A549 (cell line): ENCODE measurements at regions not wholly inside any gene's neighbourhood (a gene's known extent, or its start where the extent isn't known, plus 50 kb on each side); places are given as distances from the start of the nearest gene placed in this dataset.

ENCODE experiments used
- ATAC-seq, 2 experiments: fragments of 200-7000 bp in 1 of 2; fragments of >200 bp in 1 of 2; cut with Nextera tagmentation in 1 of 2; cut with Tn5 transposase in 1 of 2; 3 replicates each; pipeline versions ENCODE4 v1.8.0 to v1.9.1; 2018 to 2020; ENCODE audit warnings: mild to moderate bottlenecking in 1 of 2, moderate library complexity in 1 of 2
- CTCF ChIA-PET: fragments of 300-600 bp; sonication (Branson Sonifier 250); formaldehyde crosslinking; extraction: SDS; loops from one replicate; lab custom pipeline; 2021; ENCODE audit warnings: antibody characterized with exemption, inconsistent platforms; lab: Yijun Ruan, JAX
- POLR2A ChIA-PET: fragments of 350-600 bp; formaldehyde crosslinking; extraction: SDS; loops from one replicate; lab custom pipeline; 2021; ENCODE audit warnings: antibody characterized with exemption, inconsistent platforms; lab: Yijun Ruan, JAX
- DNase-seq, 2 experiments: peaks; one replicate each; pipeline versions ENCODE4 v3.0.0 to v3.0.0-alpha.2; 2011 to 2016; ENCODE audit warnings: low read depth in 1 of 2, low spot score in 1 of 2
- FAIRE-seq: peaks from 2 replicates; lab custom pipeline; 2011; peaks lifted over from hg19 to GRCh38; lab: Jason Lieb, UNC
- H3K27ac ChIP-seq, 2 experiments: fragments of >200 bp; sonication (Bioruptor Twin); formaldehyde crosslinking; 3 replicates each; pipeline ENCODE4 v1.5.1; 2016 to 2017
- H3K4me1 ChIP-seq: fragments of >200 bp; sonication (Bioruptor Twin); formaldehyde crosslinking; 3 replicates; pipeline ENCODE4 v1.6.1; 2016
- H3K4me2 ChIP-seq: fragments of >200 bp; sonication (Bioruptor Twin); formaldehyde crosslinking; 3 replicates; pipeline ENCODE4 v1.6.1; 2016
- H3K4me3 ChIP-seq: fragments of >200 bp; sonication (Bioruptor Twin); formaldehyde crosslinking; 3 replicates; pipeline ENCODE4 v1.5.1; 2016
- H3K9me3 ChIP-seq: fragments of >200 bp; sonication (Bioruptor Twin); formaldehyde crosslinking; 3 replicates; pipeline ENCODE4 v1.6.1; 2016
- CBX8 ChIP-seq: fragments of 200-600 bp; sonication (generic); IDR thresholded peaks from 2 replicates; pipeline ENCODE4 v1.6.1; 2016
- CEBPB ChIP-seq, 2 experiments: fragments of >200 bp in 1 of 2; sonication (Bioruptor Twin) in 1 of 2; formaldehyde crosslinking in 1 of 2; IDR thresholded peaks; 2 replicates each; pipeline ENCODE4 v1.6.1; 2012 to 2016
- EHF ChIP-seq: fragments of 250-450 bp; sonication (Bioruptor Pico); IDR thresholded peaks from 2 replicates; pipeline ENCODE4 v1.5.0; 2020; ENCODE audit warnings: mild to moderate bottlenecking
- EHMT2 ChIP-seq: fragments of 200-600 bp; sonication (generic); IDR thresholded peaks from 2 replicates; pipeline ENCODE4 v1.6.1; 2016; ENCODE audit warnings: antibody characterized with exemption, low read depth, mild to moderate bottlenecking, moderate library complexity
- EP300 ChIP-seq, 2 experiments: fragments of >200 bp; sonication (Bioruptor Twin); formaldehyde crosslinking; IDR thresholded peaks; 2 replicates in 1 of 2; 3 replicates in 1 of 2; pipeline ENCODE4 v1.6.1; 2016 to 2017
- FOSL2 ChIP-seq, 2 experiments: fragments of 450-650 bp in 1 of 2; fragments of >200 bp in 1 of 2; sonication (Bioruptor Twin) in 1 of 2; formaldehyde crosslinking; IDR thresholded peaks; 2 replicates each; pipeline versions ENCODE4 v1.5.0 to v1.6.1; 2016 to 2020; ENCODE audit warnings: mild to moderate bottlenecking in 1 of 2, moderate library complexity in 1 of 2
- HDAC2 ChIP-seq: fragments of 200-600 bp; sonication (generic); IDR thresholded peaks from 2 replicates; pipeline ENCODE4 v1.6.1; 2016
- HOXA7 ChIP-seq: fragments of 250-450 bp; sonication (Bioruptor Pico); IDR thresholded peaks from 2 replicates; pipeline ENCODE4 v1.5.0; 2020; ENCODE audit warnings: mild to moderate bottlenecking, moderate library complexity
- JUN ChIP-seq, 2 experiments: fragments of >200 bp; sonication (Bioruptor Twin); formaldehyde crosslinking; IDR thresholded peaks; 2 replicates in 1 of 2; 3 replicates in 1 of 2; pipeline ENCODE4 v1.6.1; 2016 to 2017
- KDM5A ChIP-seq: fragments of 200-600 bp; sonication (generic); IDR thresholded peaks from 2 replicates; pipeline ENCODE4 v1.6.1; 2016; ENCODE audit warnings: antibody characterized with exemption, mild to moderate bottlenecking
- NFE2L2 ChIP-seq: fragments of 150-350 bp; conservative IDR thresholded peaks from 2 replicates; pipeline ENCODE4 v1.6.1; 2014; ENCODE audit warnings: low read length
- NPAS2 ChIP-seq: fragments of 250-450 bp; sonication (Bioruptor Pico); IDR thresholded peaks from 2 replicates; pipeline ENCODE4 v1.8.0; 2022; ENCODE audit warnings: mild to moderate bottlenecking, moderate library complexity, borderline replicate concordance
- RFX5 ChIP-seq: fragments of 450-650 bp; IDR thresholded peaks from 2 replicates; pipeline ENCODE4 v1.7.1; 2014; ENCODE audit warnings: antibody characterized with exemption, mild to moderate bottlenecking, moderate library complexity
- SREBF2 ChIP-seq: fragments of 450-650 bp; IDR thresholded peaks from 2 replicates; pipeline ENCODE4 v1.6.1; 2014; ENCODE audit warnings: mild to moderate bottlenecking, moderate library complexity
- WGBS: methylation state at CpG from one replicate; pipeline ENCODE4 v1.1.6; 2017; ENCODE audit errors: missing lambda C conversion rate; 5-methylcytosine and 5-hydroxymethylcytosine counted together
- TF ChIP-seq, protein P1 (sequence below): fragments of 250-450 bp; sonication (Bioruptor Pico); IDR thresholded peaks from 2 replicates; pipeline ENCODE4 v1.5.0; 2020; ENCODE audit warnings: low read depth, mild to moderate bottlenecking, moderate library complexity
- TF ChIP-seq, protein P2 (sequence below): fragments of 150-350 bp; IDR thresholded peaks from 2 replicates; pipeline ENCODE4 v1.6.1; 2014; ENCODE audit warnings: low read depth, mild to moderate bottlenecking, low read length
- TF ChIP-seq, protein P3 (sequence below): fragments of 200-600 bp; sonication (generic); IDR thresholded peaks from 2 replicates; pipeline ENCODE4 v1.6.1; 2016; ENCODE audit warnings: antibody characterized with exemption, mild to moderate bottlenecking, moderate library complexity
- TF ChIP-seq, protein P4 (sequence below): fragments of >200 bp; sonication (Bioruptor Twin); formaldehyde crosslinking; IDR thresholded peaks from 2 replicates; pipeline ENCODE4 v1.6.1; 2016
- TF ChIP-seq, protein P5 (sequence below): fragments of 250-450 bp; sonication (Bioruptor Pico); IDR thresholded peaks from 2 replicates; pipeline ENCODE4 v1.5.0; 2021; ENCODE audit warnings: mild to moderate bottlenecking, moderate library complexity, borderline replicate concordance
- TF ChIP-seq, protein P6 (sequence below): IDR thresholded peaks from 2 replicates; pipeline ENCODE4 v1.6.1; 2012

DNA sequence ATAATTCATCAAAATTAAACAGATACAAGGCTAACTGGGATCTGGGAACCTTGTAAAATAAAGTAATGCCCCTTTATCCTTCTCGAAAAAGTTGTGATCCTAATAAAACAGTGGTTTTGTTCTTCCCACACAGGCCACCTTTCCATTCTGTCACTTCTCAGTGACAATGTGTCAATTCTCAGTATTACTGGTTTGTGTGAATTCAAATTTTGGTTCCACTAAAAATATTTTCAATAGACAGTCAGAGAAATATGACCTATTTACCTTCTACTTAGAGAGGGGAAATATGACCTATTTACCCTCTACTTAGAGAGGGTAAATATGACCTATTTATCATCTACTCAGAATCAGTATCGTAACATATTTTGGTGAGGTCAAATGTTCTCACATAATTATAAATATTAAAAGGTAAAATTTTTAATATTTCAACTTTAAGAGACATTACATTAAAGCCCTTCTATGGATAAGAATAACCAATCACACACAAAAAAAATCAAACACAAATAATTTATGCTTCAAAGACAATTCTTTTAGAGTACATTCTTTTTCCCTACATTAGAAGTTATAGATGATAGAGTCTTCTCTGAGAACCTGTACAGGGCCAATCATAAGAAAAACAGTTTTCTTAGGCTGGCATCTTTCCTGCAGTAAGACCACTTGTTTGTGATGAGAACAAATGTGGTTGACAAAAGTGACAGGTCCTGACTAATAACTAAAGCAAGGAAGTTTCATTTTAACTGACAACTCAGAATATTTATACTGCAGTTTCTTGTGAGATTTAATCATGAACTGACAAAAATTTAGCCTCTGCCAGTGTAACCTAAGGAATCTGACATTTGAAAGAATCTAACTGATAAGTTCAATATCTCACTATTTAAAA, 323.3 kb downstream of the DIPK2A start:
- TF ChIP-seq, protein P1, sequence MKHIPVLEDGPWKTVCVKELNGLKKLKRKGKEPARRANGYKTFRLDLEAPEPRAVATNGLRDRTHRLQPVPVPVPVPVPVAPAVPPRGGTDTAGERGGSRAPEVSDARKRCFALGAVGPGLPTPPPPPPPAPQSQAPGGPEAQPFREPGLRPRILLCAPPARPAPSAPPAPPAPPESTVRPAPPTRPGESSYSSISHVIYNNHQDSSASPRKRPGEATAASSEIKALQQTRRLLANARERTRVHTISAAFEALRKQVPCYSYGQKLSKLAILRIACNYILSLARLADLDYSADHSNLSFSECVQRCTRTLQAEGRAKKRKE (CRISPR knock-in tag) = no peak
- TF ChIP-seq CBX8 = no peak
- no peak for TF ChIP-seq SREBF2
- TF ChIP-seq, protein P2, sequence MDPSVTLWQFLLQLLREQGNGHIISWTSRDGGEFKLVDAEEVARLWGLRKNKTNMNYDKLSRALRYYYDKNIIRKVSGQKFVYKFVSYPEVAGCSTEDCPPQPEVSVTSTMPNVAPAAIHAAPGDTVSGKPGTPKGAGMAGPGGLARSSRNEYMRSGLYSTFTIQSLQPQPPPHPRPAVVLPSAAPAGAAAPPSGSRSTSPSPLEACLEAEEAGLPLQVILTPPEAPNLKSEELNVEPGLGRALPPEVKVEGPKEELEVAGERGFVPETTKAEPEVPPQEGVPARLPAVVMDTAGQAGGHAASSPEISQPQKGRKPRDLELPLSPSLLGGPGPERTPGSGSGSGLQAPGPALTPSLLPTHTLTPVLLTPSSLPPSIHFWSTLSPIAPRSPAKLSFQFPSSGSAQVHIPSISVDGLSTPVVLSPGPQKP = no peak
- TF ChIP-seq HOXA7 (CRISPR knock-in tag) = no peak
- TF ChIP-seq EHF = no peak
- TF ChIP-seq, protein P3, sequence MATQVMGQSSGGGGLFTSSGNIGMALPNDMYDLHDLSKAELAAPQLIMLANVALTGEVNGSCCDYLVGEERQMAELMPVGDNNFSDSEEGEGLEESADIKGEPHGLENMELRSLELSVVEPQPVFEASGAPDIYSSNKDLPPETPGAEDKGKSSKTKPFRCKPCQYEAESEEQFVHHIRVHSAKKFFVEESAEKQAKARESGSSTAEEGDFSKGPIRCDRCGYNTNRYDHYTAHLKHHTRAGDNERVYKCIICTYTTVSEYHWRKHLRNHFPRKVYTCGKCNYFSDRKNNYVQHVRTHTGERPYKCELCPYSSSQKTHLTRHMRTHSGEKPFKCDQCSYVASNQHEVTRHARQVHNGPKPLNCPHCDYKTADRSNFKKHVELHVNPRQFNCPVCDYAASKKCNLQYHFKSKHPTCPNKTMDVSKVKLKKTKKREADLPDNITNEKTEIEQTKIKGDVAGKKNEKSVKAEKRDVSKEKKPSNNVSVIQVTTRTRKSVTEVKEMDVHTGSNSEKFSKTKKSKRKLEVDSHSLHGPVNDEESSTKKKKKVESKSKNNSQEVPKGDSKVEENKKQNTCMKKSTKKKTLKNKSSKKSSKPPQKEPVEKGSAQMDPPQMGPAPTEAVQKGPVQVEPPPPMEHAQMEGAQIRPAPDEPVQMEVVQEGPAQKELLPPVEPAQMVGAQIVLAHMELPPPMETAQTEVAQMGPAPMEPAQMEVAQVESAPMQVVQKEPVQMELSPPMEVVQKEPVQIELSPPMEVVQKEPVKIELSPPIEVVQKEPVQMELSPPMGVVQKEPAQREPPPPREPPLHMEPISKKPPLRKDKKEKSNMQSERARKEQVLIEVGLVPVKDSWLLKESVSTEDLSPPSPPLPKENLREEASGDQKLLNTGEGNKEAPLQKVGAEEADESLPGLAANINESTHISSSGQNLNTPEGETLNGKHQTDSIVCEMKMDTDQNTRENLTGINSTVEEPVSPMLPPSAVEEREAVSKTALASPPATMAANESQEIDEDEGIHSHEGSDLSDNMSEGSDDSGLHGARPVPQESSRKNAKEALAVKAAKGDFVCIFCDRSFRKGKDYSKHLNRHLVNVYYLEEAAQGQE = no peak
- no peak for TF ChIP-seq CEBPB (IDR thresholded peaks at IDR 0.05)
- TF ChIP-seq EHMT2 = no peak
- TF ChIP-seq, protein P4, sequence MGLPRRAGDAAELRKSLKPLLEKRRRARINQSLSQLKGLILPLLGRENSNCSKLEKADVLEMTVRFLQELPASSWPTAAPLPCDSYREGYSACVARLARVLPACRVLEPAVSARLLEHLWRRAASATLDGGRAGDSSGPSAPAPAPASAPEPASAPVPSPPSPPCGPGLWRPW = no peak
- TF ChIP-seq, protein P5, sequence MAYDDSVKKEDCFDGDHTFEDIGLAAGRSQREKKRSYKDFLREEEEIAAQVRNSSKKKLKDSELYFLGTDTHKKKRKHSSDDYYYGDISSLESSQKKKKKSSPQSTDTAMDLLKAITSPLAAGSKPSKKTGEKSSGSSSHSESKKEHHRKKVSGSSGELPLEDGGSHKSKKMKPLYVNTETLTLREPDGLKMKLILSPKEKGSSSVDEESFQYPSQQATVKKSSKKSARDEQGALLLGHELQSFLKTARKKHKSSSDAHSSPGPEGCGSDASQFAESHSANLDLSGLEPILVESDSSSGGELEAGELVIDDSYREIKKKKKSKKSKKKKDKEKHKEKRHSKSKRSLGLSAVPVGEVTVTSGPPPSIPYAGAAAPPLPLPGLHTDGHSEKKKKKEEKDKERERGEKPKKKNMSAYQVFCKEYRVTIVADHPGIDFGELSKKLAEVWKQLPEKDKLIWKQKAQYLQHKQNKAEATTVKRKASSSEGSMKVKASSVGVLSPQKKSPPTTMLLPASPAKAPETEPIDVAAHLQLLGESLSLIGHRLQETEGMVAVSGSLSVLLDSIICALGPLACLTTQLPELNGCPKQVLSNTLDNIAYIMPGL (CRISPR knock-in tag) = no peak
- no peak for TF ChIP-seq RFX5
- TF ChIP-seq, protein P6, sequence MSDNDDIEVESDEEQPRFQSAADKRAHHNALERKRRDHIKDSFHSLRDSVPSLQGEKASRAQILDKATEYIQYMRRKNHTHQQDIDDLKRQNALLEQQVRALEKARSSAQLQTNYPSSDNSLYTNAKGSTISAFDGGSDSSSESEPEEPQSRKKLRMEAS = no peak
- no peak for TF ChIP-seq NFE2L2
- no peak for TF ChIP-seq HDAC2
- TF ChIP-seq EP300 (IDR thresholded peaks at IDR 0.05) = no peak
- no peak for TF ChIP-seq JUN (IDR thresholded peaks at IDR 0.05)
- TF ChIP-seq FOSL2 (IDR thresholded peaks at IDR 0.05) = no peak
- no peak for TF ChIP-seq FOSL2 (CRISPR knock-in tag; IDR thresholded peaks at IDR 0.05)
- TF ChIP-seq KDM5A = no peak
- TF ChIP-seq NPAS2 (CRISPR knock-in tag) = no peak
- no peak for FAIRE-seq

More for the DNA sequence above, 323.3 kb downstream of the DIPK2A start:
- ATAC-seq = no peak
- ChIA-PET CTCF (no interaction called here), POLR2A (no interaction called here)
- Histone ChIP-seq H3K4me3 (no peak overlapping the region), H3K4me1 (no peaks in the 10 kb centered on the region), H3K27ac (no peak overlapping the region), H3K9me3 (no peaks in the 10 kb centered on the region; the same call in 2 of the 3 replicates), H3K4me2 (no peak overlapping the region)
- no peak for DNase-seq
- WGBS = 7% methylated on average over 2 of the region's 2 CpGs
